ENCODE measurements at regions not wholly inside any gene's neighbourhood (a gene's known extent, or its start where the extent isn't known, plus 50 kb on each side); places are given as distances from the start of the nearest gene placed in this dataset.

DNA sequence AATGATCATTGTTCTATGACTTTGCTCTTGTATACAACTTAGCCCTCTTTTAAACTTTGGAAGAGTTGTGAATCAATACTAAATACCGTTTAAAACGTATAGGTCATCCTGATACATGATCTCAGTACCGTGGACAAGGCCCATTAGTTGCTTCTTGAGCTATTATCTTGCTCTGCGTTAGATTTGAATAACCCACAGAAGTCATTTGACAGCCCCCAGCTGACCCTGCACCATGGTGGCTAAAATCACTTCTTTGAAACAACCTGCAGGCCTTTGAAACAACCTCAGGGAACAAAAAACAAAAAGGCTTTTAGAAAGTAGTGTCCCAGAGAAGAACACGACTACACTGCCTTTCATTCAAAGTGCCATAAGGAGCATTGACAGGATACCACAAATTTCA is 473.0 kb upstream of the ADGRL2 start:
- Mint-ChIP-seq H3K4me3 (no peak overlapping the region), H3K27me3 (ENCODE audit: low read depth in 3 of 3) (no peaks in the 10 kb centered on the region), H3K9me3 (peaks cover 5 to 35% (median 11%) of the 10 kb centered on the region in 6 donors), H3K36me3 (peaks cover 0 to 4% (median 0%) of the 10 kb centered on the region in 3 donors), H3K4me1 (no peaks in the 10 kb centered on the region), H3K27ac (no peak overlapping the region)
- DNase-seq: no peak

DNA sequence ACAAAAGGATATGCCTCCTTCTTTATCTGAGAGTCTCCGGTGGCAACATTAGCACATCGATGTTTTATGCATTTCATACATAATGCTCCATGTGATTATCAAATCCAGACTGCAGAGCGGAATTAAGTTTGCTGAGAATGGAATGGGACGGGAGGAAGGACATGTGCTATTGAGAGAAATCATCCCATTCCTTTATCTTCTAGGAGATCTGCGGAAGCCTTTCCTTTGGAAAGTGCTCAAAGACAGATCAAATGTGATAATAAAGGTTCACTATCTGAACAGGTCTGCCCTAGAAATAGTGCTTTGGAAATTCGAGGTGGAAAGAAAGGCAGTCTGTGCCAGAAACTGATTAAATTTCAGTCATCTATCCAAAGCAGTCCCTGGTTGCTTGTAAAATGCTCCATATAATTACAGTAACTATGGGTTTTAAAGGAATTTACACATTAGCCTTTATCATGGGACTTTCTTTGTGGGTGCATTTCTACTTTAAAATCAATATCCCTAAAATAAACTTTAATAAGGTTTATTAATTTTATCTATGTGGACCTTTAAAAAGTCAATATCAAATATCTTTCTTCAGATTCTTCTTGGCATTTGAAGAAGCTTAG is 473.5 kb upstream of the ADGRL2 start:
- Mint-ChIP-seq H3K27ac (no peak overlapping the region), H3K27me3 (ENCODE audit: low read depth in 3 of 3) (peaks cover 0 to 3% (median 0%) of the 10 kb centered on the region in 3 donors), H3K36me3 (peaks cover 0 to 4% (median 0%) of the 10 kb centered on the region in 3 donors), H3K9me3 (peaks cover 5 to 41% (median 14%) of the 10 kb centered on the region in 6 donors), H3K4me3 (no peak overlapping the region), H3K4me1 (no peaks in the 10 kb centered on the region)
- DNase-seq: no peak

DNA sequence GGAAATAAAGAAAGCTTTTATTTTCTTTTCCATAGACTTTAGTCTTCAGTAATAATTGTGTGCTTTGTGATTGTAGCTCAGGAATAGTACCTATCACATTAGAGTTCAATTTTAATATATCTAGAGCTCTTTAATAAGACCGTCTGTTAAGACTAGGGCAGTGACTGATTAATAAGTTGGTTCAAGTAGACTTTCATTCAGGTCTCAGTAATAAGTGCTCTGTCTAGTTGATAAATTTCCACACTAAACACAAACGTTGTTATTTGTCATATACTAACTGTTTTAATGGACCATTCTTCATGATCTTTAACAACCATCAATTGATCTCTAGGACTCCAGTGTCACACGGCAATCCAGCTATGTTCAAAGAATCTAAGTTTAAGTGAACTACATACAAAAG is 474.5 kb upstream of the ADGRL2 start:
- no peak for DNase-seq
- peaks cover 5 to 46% (median 14%) of the 10 kb centered on the region in 6 donors for H3K9me3 Mint-ChIP-seq
- peaks cover 0 to 4% (median 0%) of the 10 kb centered on the region in 3 donors for H3K36me3 Mint-ChIP-seq
- H3K27me3 Mint-ChIP-seq (ENCODE audit: low read depth in 3 of 3): peaks cover 0 to 3% (median 0%) of the 10 kb centered on the region in 3 donors
- H3K27ac Mint-ChIP-seq: no peak overlapping the region
- H3K4me1 Mint-ChIP-seq: no peaks in the 10 kb centered on the region
- no peak overlapping the region for H3K4me3 Mint-ChIP-seq

DNA sequence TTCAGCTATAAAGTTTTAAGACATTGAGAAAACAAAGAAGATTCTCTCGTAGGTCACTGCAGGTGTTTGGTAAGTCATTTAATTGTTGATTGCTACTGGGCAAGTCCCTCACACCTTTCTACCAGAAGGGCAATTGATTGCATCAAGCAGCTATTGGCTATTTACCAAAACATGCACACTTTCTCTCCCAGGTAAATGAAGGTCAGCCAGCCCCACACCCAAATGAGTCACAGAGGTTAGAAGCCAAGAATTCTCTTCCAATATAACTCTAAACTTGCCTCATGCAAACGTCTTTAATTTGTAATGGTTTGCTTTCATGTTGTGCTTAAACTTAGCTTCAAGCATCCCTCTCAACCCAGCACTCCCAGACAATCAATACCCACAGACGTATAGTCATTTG is 475.3 kb upstream of the ADGRL2 start:
- no peak overlapping the region for H3K4me3 Mint-ChIP-seq
- no peak overlapping the region for H3K27ac Mint-ChIP-seq
- H3K36me3 Mint-ChIP-seq: peaks cover 0 to 4% (median 0%) of the 10 kb centered on the region in 3 donors
- peaks cover 0 to 3% (median 0%) of the 10 kb centered on the region in 3 donors for H3K27me3 Mint-ChIP-seq (ENCODE audit: low read depth in 3 of 3)
- peaks cover 7 to 47% (median 14%) of the 10 kb centered on the region in 6 donors for H3K9me3 Mint-ChIP-seq
- no peaks in the 10 kb centered on the region for H3K4me1 Mint-ChIP-seq
- DNase-seq: no peak

DNA sequence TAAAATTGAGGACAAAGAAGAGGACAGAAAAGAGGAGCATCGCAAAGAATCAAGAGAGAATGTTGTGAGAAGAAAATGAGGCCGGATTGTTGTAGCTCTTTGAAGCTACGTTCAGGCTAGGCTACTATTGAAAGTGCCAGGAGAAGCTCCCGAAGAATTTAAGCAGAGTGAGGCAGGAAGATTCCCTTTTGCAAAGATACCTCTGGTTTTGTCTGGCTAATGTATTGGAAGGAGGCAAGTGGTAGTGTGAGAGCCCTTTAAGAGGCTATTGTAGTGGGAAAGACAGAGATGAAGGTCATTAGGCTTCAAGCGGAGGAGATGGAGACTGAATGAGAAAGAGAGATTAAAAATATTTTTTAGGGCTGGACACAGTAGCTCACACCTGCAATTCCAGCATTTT is 476.9 kb upstream of the ADGRL2 start:
- H3K4me3 Mint-ChIP-seq: no peak overlapping the region
- peaks cover 0 to 3% (median 0%) of the 10 kb centered on the region in 3 donors for H3K27me3 Mint-ChIP-seq (ENCODE audit: low read depth in 3 of 3)

DNA sequence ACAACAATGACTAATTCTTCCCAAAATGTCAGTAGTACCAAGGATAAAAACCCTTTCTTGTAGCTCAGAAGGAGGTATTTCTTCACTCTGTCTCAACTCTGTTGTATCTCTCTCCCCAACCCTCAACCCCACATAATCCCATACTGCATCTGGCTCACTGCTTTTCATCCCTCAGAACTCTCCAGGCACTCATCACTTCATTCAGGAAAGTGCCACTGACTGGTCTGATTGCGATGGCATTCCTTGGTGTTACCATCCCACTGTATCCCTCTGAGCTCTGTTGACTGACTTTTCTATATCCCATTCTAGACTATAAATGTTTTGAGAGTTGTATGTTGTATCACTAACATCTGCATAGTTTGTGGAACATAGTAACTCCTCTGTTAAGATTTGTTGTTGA is 483.5 kb upstream of the ADGRL2 start:
- DNase-seq: no peak
- Mint-ChIP-seq H3K4me3 (no peak overlapping the region), H3K4me1 (no peaks in the 10 kb centered on the region), H3K27me3 (ENCODE audit: low read depth in 3 of 3) (peaks cover 0 to 4% (median 0%) of the 10 kb centered on the region in 3 donors), H3K9me3 (peaks cover 4 to 20% (median 12%) of the 10 kb centered on the region in 6 donors), H3K27ac (no peak overlapping the region), H3K36me3 (no peaks in the 10 kb centered on the region)

More for the DNA sequence above, 476.9 kb upstream of the ADGRL2 start:
- no peaks in the 10 kb centered on the region for H3K4me1 Mint-ChIP-seq
- peaks cover 9 to 49% (median 18%) of the 10 kb centered on the region in 6 donors for H3K9me3 Mint-ChIP-seq
- peaks cover 0 to 4% (median 0%) of the 10 kb centered on the region in 3 donors for H3K36me3 Mint-ChIP-seq
- DNase-seq: no peak
- no peak overlapping the region for H3K27ac Mint-ChIP-seq

DNA sequence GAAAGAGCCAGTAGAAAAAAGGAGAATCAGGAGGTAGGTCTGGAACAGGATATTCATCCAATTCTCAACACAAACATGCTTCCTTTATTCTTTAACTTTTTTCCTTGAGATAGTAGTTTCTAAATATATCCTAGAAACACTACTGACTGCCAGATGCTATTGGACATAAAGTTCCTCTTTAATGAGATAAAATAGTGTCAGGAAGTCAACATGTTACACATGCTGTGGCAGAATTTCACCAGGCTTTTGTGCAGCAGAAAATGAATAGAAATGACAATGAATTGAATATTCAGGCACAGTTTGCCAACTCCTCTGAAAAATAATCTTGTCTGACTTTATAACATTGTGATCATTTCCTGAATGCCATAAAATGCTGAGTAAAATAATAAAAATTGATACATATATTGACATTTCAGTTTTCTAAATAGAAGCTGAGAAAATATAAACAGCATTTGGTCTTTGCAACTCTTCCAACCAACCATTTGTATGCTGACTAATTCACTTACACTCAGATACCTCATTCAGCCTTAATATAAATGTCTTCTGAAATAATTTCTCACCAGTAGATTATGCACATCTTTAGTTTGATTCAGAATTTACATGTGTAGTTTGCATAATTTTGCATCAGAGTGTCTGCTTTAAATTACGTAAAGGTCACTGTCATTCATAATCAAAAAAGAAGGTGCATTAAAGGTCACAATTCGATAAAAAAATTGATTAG is 486.1 kb upstream of the ADGRL2 start:
- Mint-ChIP-seq H3K9me3 (peaks cover 9 to 19% (median 11%) of the 10 kb centered on the region in 6 donors), H3K36me3 (no peaks in the 10 kb centered on the region), H3K27ac (no peak overlapping the region), H3K4me1 (no peaks in the 10 kb centered on the region), H3K4me3 (no peak overlapping the region), H3K27me3 (ENCODE audit: low read depth in 3 of 3) (peaks cover 0 to 4% (median 0%) of the 10 kb centered on the region in 3 donors)
- DNase-seq: no peak

DNA sequence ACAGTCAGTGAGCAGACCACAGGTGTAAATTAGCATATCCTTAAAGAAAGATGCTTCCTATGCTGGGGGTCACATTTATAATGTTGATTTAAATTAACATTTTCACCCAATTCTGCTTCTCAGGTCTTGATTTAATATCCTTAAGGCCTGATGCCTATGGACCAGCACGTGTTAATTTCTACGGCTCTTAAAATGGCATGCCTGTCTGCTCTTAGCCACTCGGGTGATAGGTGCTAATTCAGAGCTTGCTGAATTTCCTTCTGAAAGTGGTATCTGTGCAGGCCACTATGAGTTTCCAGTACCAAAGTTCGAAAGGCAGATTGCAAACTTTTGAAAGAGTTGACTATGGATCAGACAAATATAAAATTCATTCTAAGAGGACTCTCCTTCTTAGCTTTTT is 487.4 kb upstream of the ADGRL2 start:
- no peaks in the 10 kb centered on the region for H3K36me3 Mint-ChIP-seq
- no peak overlapping the region for H3K4me3 Mint-ChIP-seq
- no peaks in the 10 kb centered on the region for H3K4me1 Mint-ChIP-seq
- peaks cover 9 to 19% (median 12%) of the 10 kb centered on the region in 6 donors for H3K9me3 Mint-ChIP-seq
- no peak for DNase-seq
- H3K27me3 Mint-ChIP-seq (ENCODE audit: low read depth in 3 of 3): peaks cover 0 to 4% (median 0%) of the 10 kb centered on the region in 3 donors
- H3K27ac Mint-ChIP-seq: no peak overlapping the region

DNA sequence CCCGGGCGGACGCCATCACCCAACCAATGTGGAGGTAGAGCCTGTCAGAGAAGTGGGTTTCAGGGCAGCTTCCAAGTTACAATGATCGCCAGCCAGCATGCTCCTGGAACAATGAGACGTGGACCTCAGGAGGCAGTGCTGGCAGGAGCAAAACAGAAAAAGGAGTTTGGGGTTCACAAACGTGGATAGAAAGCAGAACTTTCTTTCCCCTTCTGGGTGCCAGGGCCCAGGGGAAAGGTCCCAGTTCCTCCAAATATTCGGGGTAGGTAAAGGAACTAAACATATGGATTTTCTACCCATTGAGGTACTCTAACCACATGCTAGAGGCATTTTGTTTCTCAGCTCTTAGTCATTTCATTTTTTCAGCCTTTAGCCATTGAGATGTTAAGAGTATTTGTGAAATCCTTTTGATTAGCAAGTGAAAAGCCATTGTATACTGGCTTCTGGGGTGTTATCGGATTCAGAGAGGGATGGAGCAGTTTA is 488.4 kb upstream of the ADGRL2 start:
- no peak overlapping the region for H3K4me3 Mint-ChIP-seq
- no peaks in the 10 kb centered on the region for H3K36me3 Mint-ChIP-seq
- no peaks in the 10 kb centered on the region for H3K4me1 Mint-ChIP-seq
- peaks cover 8 to 19% (median 10%) of the 10 kb centered on the region in 6 donors for H3K9me3 Mint-ChIP-seq
- peaks cover 0 to 4% (median 0%) of the 10 kb centered on the region in 3 donors for H3K27me3 Mint-ChIP-seq (ENCODE audit: low read depth in 3 of 3)
- H3K27ac Mint-ChIP-seq: no peak overlapping the region
- no peak for DNase-seq

DNA sequence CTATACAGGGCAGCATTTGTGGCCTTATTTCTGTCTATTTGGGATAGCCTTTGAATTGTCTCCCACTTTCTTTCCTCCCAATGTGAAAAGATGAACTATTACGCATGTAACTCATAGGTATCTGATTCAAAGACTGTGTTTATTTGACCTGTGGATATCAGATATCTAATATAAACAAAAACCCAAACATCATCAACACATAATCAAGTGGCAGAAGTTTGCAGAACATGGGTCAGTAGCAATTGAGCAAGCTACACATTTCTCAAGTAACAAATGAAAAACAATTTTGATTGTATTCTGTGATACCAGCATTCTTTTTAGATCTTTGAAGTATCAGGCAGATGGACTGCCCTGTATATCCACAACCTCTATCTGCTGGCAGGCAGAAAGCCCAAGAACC is 490.5 kb upstream of the ADGRL2 start:
- Mint-ChIP-seq H3K9me3 (peaks cover 4 to 19% (median 9%) of the 10 kb centered on the region in 6 donors), H3K4me1 (no peaks in the 10 kb centered on the region), H3K36me3 (no peaks in the 10 kb centered on the region), H3K27me3 (ENCODE audit: low read depth in 3 of 3) (peaks cover 0 to 4% (median 0%) of the 10 kb centered on the region in 3 donors), H3K27ac (no peak overlapping the region), H3K4me3 (no peak overlapping the region)
- DNase-seq: no peak

DNA sequence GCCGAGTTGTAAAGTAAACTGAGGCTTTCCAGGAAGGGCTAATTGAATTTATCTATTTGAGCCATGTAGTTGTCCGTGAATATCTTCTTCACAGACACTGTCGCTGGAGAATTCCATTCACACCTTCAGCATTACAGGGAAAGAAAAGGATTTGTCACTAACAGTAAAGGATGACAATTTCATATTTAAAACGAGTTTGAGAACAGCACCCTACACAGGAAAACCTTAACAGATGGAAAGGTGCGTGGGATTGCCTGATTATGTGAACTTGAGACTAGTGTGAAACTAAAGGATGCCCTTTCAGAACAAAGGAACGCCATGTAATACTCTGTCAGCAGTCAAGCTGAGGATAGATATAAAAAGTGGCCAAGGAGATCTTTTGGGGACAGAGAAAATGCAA is 492.5 kb upstream of the ADGRL2 start:
- H3K4me3 Mint-ChIP-seq: no peak overlapping the region
- H3K4me1 Mint-ChIP-seq: no peaks in the 10 kb centered on the region
- no peaks in the 10 kb centered on the region for H3K27me3 Mint-ChIP-seq (ENCODE audit: low read depth in 3 of 3)
- no peak overlapping the region for H3K27ac Mint-ChIP-seq
- peaks cover 3 to 24% (median 8%) of the 10 kb centered on the region in 6 donors for H3K9me3 Mint-ChIP-seq
- no peaks in the 10 kb centered on the region for H3K36me3 Mint-ChIP-seq
- no peak for DNase-seq

DNA sequence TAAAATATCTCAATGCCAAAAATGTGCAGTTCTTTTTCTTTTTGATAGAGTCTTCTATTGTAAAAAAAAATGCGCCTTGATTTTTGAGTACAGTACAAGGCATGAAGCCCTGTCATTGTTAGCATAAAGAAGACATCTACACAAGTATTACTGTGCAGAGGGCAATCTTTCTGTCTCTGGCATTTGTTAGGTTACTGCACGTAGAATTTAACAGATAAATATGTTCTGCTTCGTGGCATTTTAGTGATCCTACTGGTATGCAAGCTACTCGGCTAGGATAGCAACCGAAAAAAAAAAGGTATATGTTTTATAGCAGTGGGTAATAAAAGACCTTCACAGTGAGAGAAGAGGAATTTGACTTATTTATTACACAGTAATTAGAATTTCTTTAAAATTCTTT is 492.9 kb upstream of the ADGRL2 start:
- no peak overlapping the region for H3K4me3 Mint-ChIP-seq
- no peaks in the 10 kb centered on the region for H3K27me3 Mint-ChIP-seq (ENCODE audit: low read depth in 3 of 3)
- H3K4me1 Mint-ChIP-seq: no peaks in the 10 kb centered on the region
- H3K9me3 Mint-ChIP-seq: peaks cover 3 to 28% (median 10%) of the 10 kb centered on the region in 6 donors
- DNase-seq: no peak
- no peak overlapping the region for H3K27ac Mint-ChIP-seq
- H3K36me3 Mint-ChIP-seq: no peaks in the 10 kb centered on the region

DNA sequence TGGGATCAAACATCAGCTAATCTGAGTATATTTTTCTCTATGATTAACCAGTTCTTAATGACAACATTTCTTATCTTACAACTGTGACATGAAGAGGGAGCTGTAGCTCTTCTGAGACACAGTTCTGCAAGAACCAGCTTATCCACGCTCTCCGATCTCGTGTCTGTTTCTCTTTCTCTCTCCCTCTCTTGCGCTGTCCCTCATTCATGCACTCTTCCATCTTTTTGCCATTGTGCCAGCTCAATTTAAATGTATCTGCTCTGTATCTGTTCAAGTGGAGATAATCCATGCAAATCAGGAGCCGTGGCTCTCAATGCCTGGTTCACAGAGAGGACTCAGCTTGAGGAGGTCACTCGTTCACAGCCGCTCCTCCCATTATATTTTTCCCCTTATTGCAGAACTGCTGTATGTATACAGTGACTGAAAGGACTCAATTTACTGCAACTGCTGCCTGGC is 494.7 kb upstream of the ADGRL2 start:
- no peak for DNase-seq
- H3K36me3 Mint-ChIP-seq: no peaks in the 10 kb centered on the region
- no peak overlapping the region for H3K4me3 Mint-ChIP-seq
- peaks cover 0 to 23% (median 9%) of the 10 kb centered on the region in 6 donors for H3K9me3 Mint-ChIP-seq
- no peaks in the 10 kb centered on the region for H3K4me1 Mint-ChIP-seq
- H3K27me3 Mint-ChIP-seq (ENCODE audit: low read depth in 3 of 3): no peaks in the 10 kb centered on the region
- no peak overlapping the region for H3K27ac Mint-ChIP-seq

DNA sequence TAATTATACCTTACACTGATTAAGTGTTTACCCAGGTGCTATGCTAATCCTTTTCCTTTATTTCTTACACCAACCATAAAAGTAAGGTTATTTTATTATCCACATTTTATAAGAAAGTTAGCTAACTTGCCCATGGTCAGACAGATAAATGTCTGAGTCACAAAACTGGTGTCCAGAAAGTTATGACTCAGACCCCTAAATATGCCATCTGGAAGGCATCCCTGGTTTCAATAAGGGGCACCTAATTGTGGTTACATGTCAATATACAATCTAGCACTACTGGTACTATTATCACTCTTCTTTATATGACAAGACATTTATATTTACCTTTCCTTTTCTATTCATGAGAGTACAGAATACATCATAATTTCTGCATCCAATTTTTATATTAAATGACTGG is 496.5 kb upstream of the ADGRL2 start:
- Mint-ChIP-seq H3K4me1 (no peaks in the 10 kb centered on the region), H3K9me3 (peaks cover 0 to 20% (median 8%) of the 10 kb centered on the region in 6 donors), H3K27me3 (ENCODE audit: low read depth in 3 of 3) (no peaks in the 10 kb centered on the region), H3K4me3 (no peak overlapping the region), H3K36me3 (no peaks in the 10 kb centered on the region), H3K27ac (no peak overlapping the region)
- no peak for DNase-seq
